ENCODE measurements at regions not wholly inside any gene's neighbourhood (a gene's known extent, or its start where the extent isn't known, plus 50 kb on each side); places are given as distances from the start of the nearest gene placed in this dataset.

DNA sequence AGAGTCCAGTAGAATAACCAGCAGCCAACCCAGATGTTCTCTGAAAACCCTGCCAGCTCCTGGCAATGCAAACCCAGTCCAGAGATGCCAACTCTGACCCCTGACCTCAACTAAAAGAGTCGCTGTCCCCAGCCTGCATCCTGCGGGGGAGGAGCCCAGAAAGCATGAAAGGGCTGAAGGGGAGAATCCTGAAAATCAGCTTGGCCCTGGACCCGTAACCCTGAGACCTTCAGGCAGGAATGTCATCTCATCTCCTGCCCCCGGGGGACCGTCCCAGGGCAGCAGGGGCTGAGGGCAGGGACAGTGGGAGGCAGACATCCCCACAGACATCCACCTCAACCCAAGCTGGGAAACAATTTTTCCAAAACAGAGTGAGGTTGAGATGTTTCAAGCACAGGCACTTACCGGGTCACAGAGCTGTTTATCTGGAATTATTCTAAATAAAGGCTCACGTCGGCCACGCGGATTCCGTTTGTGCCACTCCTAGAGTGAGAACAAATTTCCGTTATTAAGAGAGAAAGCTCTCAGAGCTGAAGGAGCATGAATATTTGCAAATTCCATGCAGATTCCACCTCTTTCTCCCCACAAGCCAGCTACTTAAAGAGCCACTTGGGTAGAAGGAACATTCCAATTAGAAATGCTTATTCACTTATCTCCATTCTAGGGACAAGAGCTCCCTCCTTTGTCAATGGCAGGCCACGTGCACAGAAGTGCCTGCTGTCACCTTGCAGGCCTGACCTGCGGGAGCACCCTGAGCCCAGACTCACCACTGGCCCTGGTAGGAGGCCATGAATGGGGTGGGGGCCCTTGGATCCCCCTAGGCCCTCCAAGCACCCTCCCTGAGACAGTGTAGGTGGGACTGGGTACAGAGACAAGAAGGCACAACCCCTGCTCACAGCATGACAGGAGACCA is 240.1 kb downstream of the NPHP4 start:
- TF ChIP-seq, protein P1, sequence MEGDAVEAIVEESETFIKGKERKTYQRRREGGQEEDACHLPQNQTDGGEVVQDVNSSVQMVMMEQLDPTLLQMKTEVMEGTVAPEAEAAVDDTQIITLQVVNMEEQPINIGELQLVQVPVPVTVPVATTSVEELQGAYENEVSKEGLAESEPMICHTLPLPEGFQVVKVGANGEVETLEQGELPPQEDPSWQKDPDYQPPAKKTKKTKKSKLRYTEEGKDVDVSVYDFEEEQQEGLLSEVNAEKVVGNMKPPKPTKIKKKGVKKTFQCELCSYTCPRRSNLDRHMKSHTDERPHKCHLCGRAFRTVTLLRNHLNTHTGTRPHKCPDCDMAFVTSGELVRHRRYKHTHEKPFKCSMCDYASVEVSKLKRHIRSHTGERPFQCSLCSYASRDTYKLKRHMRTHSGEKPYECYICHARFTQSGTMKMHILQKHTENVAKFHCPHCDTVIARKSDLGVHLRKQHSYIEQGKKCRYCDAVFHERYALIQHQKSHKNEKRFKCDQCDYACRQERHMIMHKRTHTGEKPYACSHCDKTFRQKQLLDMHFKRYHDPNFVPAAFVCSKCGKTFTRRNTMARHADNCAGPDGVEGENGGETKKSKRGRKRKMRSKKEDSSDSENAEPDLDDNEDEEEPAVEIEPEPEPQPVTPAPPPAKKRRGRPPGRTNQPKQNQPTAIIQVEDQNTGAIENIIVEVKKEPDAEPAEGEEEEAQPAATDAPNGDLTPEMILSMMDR (IDR thresholded peaks at IDR 0.05) = no peak
- Histone ChIP-seq H3K4me3 (no peak overlapping the region), H3K4me1 (ENCODE audit: low read depth) (no peaks in the 10 kb centered on the region), H3K9me3 (no peaks in the 10 kb centered on the region), H3K36me3 (ENCODE audit: low read depth) (no peaks in the 10 kb centered on the region)
- intact Hi-C loops (cut with DNase I, micrococcal nuclease) = no loop called here
- ATAC-seq = no peak
- DNase-seq = no peak

DNA sequence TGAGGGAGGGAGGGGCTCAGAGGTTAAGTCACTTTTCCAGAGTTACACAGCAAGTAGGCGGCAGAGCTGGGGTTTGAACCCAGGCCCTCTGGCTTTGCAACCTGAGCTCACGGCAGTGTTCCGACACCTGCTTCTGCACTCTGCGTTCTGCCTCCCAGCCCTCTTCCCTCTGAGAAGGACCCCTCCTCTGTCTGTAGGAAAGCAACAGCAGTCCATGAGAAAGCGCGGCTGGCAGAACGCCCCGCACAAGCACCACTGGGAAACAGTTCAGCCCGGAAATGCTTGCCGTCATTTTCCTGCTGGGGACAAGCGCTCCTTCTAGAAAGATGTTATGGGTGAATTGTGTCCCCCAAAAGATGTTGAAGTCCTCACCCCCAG is 241.1 kb downstream of the NPHP4 start:
- no peak overlapping the region for H3K4me3 ChIP-seq
- intact Hi-C loops (cut with DNase I, micrococcal nuclease) = no loop called here
- TF ChIP-seq, protein P1 (IDR thresholded peaks at IDR 0.05) = no peak
- H3K9me3 ChIP-seq = no peaks in the 10 kb centered on the region
- no peak for ATAC-seq
- no peaks in the 10 kb centered on the region for H3K4me1 ChIP-seq (ENCODE audit: low read depth)
- H3K36me3 ChIP-seq (ENCODE audit: low read depth) = no peaks in the 10 kb centered on the region
- no peak for DNase-seq

DNA sequence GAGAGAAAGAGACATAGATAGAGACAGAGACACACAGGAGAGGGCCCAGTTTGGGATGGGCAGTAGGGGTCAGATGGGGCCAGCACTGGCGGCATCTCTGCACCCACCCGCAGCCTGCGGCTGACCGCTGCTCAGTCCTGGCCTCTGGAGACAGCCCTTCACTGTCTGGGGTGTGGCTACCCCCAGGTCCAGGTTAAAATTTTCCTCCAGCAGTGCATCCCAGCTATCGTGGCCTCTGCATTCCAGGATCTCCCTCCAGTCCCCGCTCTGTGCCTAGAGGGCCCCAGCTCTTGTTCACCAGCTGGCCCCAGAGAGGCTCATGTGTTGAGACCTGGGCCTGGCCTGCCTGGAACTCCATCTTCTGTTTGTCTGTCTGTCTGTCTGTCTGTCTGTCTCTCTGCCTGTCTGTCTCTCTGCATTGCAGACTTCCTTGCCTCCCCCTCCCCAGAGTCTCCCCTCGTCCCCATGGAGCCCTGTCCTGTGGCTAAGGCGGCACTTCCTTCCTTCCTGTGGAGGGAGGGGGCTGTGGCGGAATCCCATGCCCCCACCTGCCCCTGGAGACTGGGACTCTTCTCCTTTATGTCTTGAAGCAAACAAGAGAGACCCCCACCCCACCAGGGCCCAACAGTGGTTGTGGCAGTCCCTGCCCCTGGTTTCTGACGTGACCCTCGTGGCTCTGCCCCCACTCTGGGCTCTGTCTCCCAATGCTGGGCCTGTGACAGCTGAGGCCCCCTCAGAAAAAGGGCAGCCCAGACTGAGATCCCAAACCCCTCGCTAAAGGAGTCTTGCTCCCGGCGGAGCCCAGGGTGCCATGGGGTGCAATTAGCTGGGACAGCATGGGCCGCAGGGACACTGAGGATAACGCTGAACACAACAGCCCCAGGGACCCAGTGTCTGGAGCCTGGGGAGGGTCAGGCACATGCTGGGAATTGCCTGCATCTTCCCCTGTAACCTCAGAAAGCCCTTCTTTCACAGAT is 241.8 kb downstream of the NPHP4 start:
- Histone ChIP-seq H3K9me3 (no peaks in the 10 kb centered on the region), H3K4me3 (no peak overlapping the region), H3K4me1 (ENCODE audit: low read depth) (no peaks in the 10 kb centered on the region), H3K36me3 (ENCODE audit: low read depth) (no peaks in the 10 kb centered on the region)
- TF ChIP-seq, protein P1 (IDR thresholded peaks at IDR 0.05) = no peak
- intact Hi-C loops (cut with DNase I, micrococcal nuclease) = no loop called here
- ATAC-seq = no peak
- no peak for DNase-seq

DNA sequence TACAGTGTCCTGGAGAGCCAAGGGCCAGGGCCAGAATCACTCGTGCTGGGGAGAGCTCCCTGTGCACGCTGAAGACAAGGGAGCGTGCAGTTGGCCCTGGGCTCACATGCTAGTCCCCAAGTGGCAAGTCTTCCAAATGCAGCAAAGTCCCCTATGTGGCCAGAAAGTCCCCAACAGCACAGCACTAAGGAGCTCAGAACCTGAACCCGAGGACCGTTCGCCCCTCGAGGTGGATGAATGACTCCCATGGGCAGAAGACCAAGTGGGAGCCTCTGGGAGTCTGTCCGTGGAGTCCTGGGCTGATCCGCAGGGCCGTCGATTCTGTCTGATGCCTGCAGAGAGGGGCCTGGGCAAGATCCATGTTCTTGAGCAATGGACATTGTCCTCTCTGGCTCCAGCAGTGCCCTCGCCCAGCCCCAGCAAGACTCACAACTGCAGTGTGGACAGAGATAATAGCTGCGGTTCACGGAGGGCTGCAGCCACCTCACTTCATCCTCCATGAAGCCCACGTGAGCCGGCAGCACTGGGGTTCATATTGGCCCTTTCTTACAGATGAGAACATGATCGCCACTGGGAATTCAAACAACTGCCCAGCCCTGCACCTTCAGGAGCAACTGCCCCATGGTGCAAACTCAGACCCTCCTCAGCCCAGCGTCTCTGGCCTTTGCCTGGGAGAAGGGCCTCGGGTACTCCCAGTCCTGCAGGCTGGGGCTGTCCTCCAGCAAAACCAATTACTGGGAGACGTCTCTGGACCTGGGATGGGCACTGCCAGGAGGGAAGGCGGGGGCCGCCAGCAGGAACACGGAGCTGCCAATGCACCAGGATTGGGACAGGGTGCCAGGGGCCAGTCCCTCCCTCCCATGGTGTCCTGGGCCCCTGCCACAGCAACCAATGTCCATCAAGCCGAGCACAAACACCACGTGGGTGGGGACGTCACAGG is 243.7 kb downstream of the NPHP4 start:
- TF ChIP-seq, protein P1 (IDR thresholded peaks at IDR 0.05) = no peak
- no peaks in the 10 kb centered on the region for H3K9me3 ChIP-seq
- H3K4me1 ChIP-seq (ENCODE audit: low read depth) = no peaks in the 10 kb centered on the region
- intact Hi-C loops (cut with DNase I, micrococcal nuclease) = loop anchor here in 1 of 2 donors (10.0 kb wide), 2 partner anchors 234 to 1834 kb away; no protein-coding TSS in a partner anchor
- no peak for DNase-seq
- no peak overlapping the region for H3K4me3 ChIP-seq
- no peak for ATAC-seq
- H3K36me3 ChIP-seq (ENCODE audit: low read depth) = no peaks in the 10 kb centered on the region

Measured in mucosa of descending colon (tissue), 3 donors.